ENCODE measurements at regions not wholly inside any gene's neighbourhood (a gene's known extent, or its start where the extent isn't known, plus 50 kb on each side); places are given as distances from the start of the nearest gene placed in this dataset.

DNA sequence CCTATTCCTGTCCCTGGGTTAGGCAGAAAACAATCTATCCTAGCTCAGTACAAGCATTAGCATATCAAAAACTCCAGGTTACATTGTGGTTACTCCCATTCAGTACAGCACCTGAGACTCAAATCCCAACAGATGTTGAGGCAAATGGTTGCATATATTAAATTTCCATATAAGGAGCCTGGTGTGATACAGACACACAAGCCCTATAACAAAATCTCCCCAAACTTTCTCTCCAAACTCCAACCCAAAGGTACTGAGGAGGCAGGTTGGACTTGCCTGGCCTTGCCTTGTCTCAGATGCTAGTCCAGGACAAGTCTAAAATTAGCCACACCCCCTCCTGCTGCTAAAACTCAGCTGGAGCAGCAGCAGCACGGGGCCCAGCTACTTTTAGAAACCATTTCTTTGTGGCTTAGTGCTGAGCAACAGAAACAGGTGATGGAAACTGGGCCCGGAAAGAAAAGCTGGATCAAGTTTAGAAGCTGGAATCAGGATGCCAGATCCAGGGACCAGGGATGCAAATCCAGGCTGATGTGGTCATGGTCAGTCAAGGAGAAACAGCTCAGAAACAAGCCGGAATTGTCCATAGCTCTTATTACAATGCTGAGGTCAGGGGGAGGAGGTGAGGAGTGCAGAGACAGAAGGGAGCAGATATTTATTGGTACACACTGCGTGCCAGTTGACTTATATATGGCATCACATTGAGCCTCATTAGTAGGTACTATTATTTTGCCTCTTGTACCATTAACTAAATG is 73.7 kb upstream of the AMOTL1 start:
- no peak overlapping the region for H3K4me3 ChIP-seq (replicated peaks in 1 of 2; ENCODE audit: low read depth in 2 of 2, low read length in 2 of 2)
- no peak for DNase-seq (ENCODE audit: low read depth in 2 of 2)
- TF ChIP-seq, protein P1, sequence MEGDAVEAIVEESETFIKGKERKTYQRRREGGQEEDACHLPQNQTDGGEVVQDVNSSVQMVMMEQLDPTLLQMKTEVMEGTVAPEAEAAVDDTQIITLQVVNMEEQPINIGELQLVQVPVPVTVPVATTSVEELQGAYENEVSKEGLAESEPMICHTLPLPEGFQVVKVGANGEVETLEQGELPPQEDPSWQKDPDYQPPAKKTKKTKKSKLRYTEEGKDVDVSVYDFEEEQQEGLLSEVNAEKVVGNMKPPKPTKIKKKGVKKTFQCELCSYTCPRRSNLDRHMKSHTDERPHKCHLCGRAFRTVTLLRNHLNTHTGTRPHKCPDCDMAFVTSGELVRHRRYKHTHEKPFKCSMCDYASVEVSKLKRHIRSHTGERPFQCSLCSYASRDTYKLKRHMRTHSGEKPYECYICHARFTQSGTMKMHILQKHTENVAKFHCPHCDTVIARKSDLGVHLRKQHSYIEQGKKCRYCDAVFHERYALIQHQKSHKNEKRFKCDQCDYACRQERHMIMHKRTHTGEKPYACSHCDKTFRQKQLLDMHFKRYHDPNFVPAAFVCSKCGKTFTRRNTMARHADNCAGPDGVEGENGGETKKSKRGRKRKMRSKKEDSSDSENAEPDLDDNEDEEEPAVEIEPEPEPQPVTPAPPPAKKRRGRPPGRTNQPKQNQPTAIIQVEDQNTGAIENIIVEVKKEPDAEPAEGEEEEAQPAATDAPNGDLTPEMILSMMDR (IDR thresholded peaks at IDR 0.05; ENCODE audit: low read depth, low read length): no peak

DNA sequence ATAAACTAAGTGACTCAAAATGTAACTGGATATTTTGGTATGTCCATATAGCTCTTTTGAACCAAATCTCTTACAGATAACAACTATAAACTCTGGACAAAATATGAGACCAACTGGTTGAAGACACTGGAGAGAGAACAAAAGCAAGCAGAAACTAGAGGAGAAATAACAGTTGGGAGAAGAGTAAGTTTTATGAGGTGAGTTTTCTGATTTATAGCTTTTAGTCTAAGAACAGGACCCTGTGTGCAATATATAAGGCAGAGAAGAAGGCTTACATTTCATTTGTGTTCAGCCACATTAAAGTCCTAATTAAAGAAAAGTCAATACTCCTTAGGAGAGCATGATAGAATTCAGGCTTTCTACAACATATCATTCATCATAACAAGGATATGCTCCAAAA is 71.0 kb upstream of the AMOTL1 start:
- DNase-seq (ENCODE audit: low read depth in 2 of 2): no peak
- TF ChIP-seq, protein P1 (IDR thresholded peaks at IDR 0.05; ENCODE audit: low read depth, low read length): no peak
- H3K4me3 ChIP-seq (replicated peaks in 1 of 2; ENCODE audit: low read depth in 2 of 2, low read length in 2 of 2): no peak overlapping the region

DNA sequence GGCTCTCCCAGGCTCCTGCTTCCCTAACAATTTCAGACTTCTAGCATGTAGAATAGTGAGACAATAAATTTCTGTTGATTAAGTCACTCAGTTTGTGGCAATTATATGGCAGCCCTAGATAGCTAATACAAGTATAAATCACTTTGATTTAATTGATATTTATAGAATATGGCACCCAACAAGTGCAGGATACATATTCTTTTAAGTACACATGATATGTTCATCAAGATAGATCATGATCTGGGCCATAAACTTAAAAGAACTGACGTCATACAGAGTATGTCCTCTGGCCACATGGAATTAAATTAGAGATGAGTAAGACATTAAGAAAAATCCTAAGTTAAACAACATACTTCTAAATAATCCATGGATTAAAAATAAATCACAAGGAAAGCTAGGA is 67.5 kb upstream of the AMOTL1 start:
- no peak overlapping the region for H3K4me3 ChIP-seq (replicated peaks in 1 of 2; ENCODE audit: low read depth in 2 of 2, low read length in 2 of 2)
- no peak for DNase-seq (ENCODE audit: low read depth in 2 of 2)
- TF ChIP-seq, protein P1 (IDR thresholded peaks at IDR 0.05; ENCODE audit: low read depth, low read length): no peak

DNA sequence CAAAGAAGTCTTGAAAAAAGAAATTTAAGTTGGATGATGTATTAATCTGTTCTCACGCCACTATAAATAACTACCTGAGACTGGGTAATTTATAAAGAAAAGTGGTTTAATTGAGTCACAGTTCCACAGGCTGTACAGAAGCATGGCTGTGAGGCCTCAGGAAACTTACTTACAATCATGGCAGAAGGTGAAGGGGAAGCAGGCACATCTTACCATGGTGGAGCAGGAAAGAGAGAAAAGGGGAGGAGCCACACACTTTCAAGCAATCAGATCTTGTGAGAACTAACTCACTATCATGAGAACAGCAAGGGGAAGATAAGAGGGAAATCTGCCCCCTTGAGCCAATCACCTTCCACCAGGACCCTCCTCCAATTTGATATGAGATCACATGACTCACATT is 65.7 kb upstream of the AMOTL1 start:
- TF ChIP-seq, protein P1 (IDR thresholded peaks at IDR 0.05; ENCODE audit: low read depth, low read length): no peak

DNA sequence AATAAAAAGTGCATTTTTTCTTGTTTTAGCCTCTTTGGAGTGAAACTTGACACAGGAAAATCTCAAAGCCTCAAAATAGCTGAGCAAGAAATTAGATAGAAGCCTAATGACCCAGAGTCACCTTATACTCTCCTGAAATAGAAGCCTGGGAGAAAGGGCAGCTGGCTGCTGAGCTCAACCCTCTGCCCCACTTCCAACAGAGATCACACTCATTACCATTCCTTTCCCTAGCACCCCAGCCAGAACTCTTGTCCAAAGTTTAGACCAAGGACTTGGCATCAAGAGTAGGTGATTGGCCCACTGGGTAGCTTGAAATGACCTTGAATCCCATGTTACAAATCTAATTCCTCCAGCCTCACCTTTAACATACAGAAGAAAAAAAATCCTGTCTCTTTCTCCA is 62.7 kb upstream of the AMOTL1 start:
- no peak overlapping the region for H3K4me3 ChIP-seq (replicated peaks in 1 of 2; ENCODE audit: low read depth in 2 of 2, low read length in 2 of 2)
- DNase-seq (ENCODE audit: low read depth in 2 of 2): no peak
- TF ChIP-seq, protein P1 (IDR thresholded peaks at IDR 0.05; ENCODE audit: low read depth, low read length): no peak

More for the DNA sequence above, 65.7 kb upstream of the AMOTL1 start:
- no peak for DNase-seq (ENCODE audit: low read depth in 2 of 2)
- H3K4me3 ChIP-seq (replicated peaks in 1 of 2; ENCODE audit: low read depth in 2 of 2, low read length in 2 of 2): no peak overlapping the region

DNA sequence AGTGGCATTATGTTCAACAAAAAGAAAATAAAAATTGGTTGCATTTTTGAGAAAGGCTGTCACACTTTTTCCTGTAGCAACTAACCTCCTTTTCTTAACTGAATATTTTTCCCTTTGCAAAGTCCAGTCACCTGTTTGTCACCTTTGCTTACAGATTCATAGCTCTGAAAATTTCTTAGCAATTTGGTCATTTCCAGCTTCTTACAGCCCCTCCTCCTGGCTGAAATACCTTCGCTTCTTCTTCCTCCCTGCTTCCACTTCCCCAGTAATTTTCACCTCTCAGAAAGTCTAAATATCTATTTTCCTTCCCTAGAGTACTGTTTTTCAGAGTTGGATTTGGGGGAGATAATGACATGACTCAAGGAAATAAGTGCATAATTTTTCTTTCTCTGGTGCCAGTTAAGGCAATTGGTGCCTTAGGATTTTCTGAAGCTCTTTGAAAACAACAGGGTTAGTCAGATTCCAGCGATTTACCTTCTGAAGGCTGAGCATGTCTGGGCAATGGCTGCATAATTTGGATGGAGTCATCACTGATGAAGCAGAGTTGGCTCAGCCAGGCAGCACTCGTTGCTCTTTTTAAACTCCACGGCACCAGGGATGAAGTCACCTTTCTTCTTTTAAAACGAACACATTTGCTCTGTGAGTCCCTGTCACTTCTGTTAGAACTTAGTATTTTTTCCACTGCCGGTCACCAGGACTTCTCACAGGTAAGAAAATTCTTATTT is 62.1 kb upstream of the AMOTL1 start:
- TF ChIP-seq, protein P1 (IDR thresholded peaks at IDR 0.05; ENCODE audit: low read depth, low read length): no peak
- peak in 1 of 2 donors; percentile 59 for DNase-seq (ENCODE audit: low read depth in 2 of 2)
- no peak overlapping the region for H3K4me3 ChIP-seq (replicated peaks in 1 of 2; ENCODE audit: low read depth in 2 of 2, low read length in 2 of 2)

All from cardiac fibroblast (primary cell).